K562 (cell line): ENCODE measurements at regions not wholly inside any gene's neighbourhood (a gene's known extent, or its start where the extent isn't known, plus 50 kb on each side); places are given as distances from the start of the nearest gene placed in this dataset.

Experiments used
- ATAC-seq: fragments of 200-7000 bp; cut with Tn5 transposase; 3 replicates; pipeline ENCODE4 v1.9.1; 2020; ENCODE audit warnings: moderate library complexity
- BruUV-seq: library from RNA; stranded (reverse); fragments of 400-500 nt; replicated peaks from 2 replicates; lab custom pipeline; 2021; lab: Mats Ljungman, UMichigan
- CTCF ChIA-PET: fragments of 300-600 bp; formaldehyde crosslinking; extraction: SDS; loops from one replicate; lab custom pipeline; 2021; ENCODE audit warnings: low intra/inter-chr PET ratio; lab: Yijun Ruan, JAX
- POLR2A ChIA-PET: fragments of 300-600, 350-650 bp; sonication (Branson Sonifier 250); formaldehyde crosslinking; extraction: SDS; loops from one replicate; lab custom pipeline; 2021; ENCODE audit warnings: antibody characterized with exemption, inconsistent platforms; lab: Yijun Ruan, JAX
- DNase-seq, 4 experiments: peaks; one replicate each; pipeline versions ENCODE4 v3.0.0 to v3.0.0-alpha.2; 2011 to 2018; ENCODE audit warnings: low spot score in 3 of 4, mixed read lengths in 3 of 4; ENCODE audit errors: extremely low read depth in 1 of 4
- FAIRE-seq: peaks from 2 replicates; lab custom pipeline; 2011; peaks lifted over from hg19 to GRCh38; lab: Jason Lieb, UNC
- H2AFZ ChIP-seq: 2 replicates; pipeline ENCODE4 v1.6.0; 2011; ENCODE audit warnings: low read depth, low read length, control low read depth, inconsistent platforms
- H3K27ac ChIP-seq: fragments of 200-600 bp; 3 replicates; pipeline ENCODE4 v1.8.0; 2011; ENCODE audit warnings: low read depth, mild to moderate bottlenecking, control low read depth, inconsistent platforms, low read length, moderate library complexity, mixed read lengths; ENCODE audit errors: extremely low read depth
- H3K27me3 ChIP-seq, 2 experiments: fragments of 300-600 bp in 1 of 2; 2 replicates in 1 of 2; 3 replicates in 1 of 2; pipeline versions ENCODE4 v1.6.0 to v1.8.0; 2011; ENCODE audit warnings: inconsistent platforms in 2 of 2, low read length in 2 of 2, mild to moderate bottlenecking in 1 of 2, mixed read lengths in 1 of 2, moderate library complexity in 1 of 2; ENCODE audit not compliant: control insufficient read depth in 2 of 2, insufficient read depth in 2 of 2
- H3K36me3 ChIP-seq: fragments of 300-600 bp; 3 replicates; pipeline ENCODE4 v1.8.0; 2011; ENCODE audit warnings: mild to moderate bottlenecking, low read length, inconsistent platforms; ENCODE audit not compliant: control insufficient read depth, insufficient read depth
- H3K4me1 ChIP-seq, 2 experiments: fragments of 200-600 bp in 1 of 2; replicated peaks in 1 of 2; 2 replicates in 1 of 2; 3 replicates in 1 of 2; pipeline versions ENCODE4 v1.5.1 to v1.8.0; 2011; ENCODE audit warnings: inconsistent platforms in 2 of 2, low read length in 2 of 2, mild to moderate bottlenecking in 1 of 2, mixed read lengths in 1 of 2, moderate library complexity in 1 of 2; ENCODE audit not compliant: control insufficient read depth in 2 of 2, insufficient read depth in 2 of 2
- H3K4me2 ChIP-seq: 2 replicates; pipeline ENCODE4 v1.6.1; 2011; ENCODE audit warnings: low read length, control low read depth, inconsistent platforms, mixed read lengths; ENCODE audit not compliant: insufficient read depth
- H3K4me3 ChIP-seq: fragments of 200-600 bp; sonication (generic), shearing (Covaris generic); 2 replicates; pipeline ENCODE4 v1.5.1; 2016; ENCODE audit warnings: control low read depth, inconsistent platforms
- H3K79me2 ChIP-seq: fragments of 200-600 bp; 3 replicates; pipeline ENCODE4 v1.8.0; 2011; ENCODE audit warnings: low read length, inconsistent platforms; ENCODE audit not compliant: control insufficient read depth, insufficient read depth
- H3K9ac ChIP-seq, 2 experiments: 2 replicates each; pipeline versions ENCODE4 v1.6.0 to v1.6.1; 2011; ENCODE audit warnings: low read depth in 2 of 2, low read length in 2 of 2, control low read depth in 1 of 2, inconsistent platforms in 1 of 2, mild to moderate bottlenecking in 1 of 2, mixed read lengths in 1 of 2; ENCODE audit not compliant: insufficient read depth in 1 of 2
- H3K9me1 ChIP-seq: one replicate; pipeline ENCODE4 v1.6.0; 2011; ENCODE audit warnings: inconsistent platforms, mild to moderate bottlenecking, low read length, moderate library complexity; ENCODE audit not compliant: control insufficient read depth, insufficient read depth
- H3K9me3 ChIP-seq: replicated peaks from 2 replicates; pipeline ENCODE4 v1.5.1; 2011; ENCODE audit warnings: low read depth, low read length, inconsistent platforms; ENCODE audit not compliant: control insufficient read depth, insufficient read depth
- H4K20me1 ChIP-seq: replicated peaks from 2 replicates; pipeline ENCODE4 v1.6.1; 2011; ENCODE audit warnings: low read length, inconsistent platforms, mixed read lengths; ENCODE audit not compliant: control insufficient read depth, insufficient read depth
- CHD2 ChIP-seq: IDR thresholded peaks from 2 replicates; pipeline ENCODE4 v1.6.1; 2011; ENCODE audit warnings: low read depth, low read length
- DMBX1 ChIP-seq: fragments of 250-450 bp; sonication (Bioruptor Pico); IDR thresholded peaks from 2 replicates; pipeline ENCODE4 v1.8.0; 2022; ENCODE audit warnings: inconsistent platforms, mild to moderate bottlenecking, moderate library complexity, borderline replicate concordance
- DPF2 ChIP-seq: fragments of 450-650 bp; IDR thresholded peaks from 2 replicates; pipeline ENCODE4 v1.6.1; 2016
- FOXA1 ChIP-seq: fragments of 450-650 bp; IDR thresholded peaks from 2 replicates; pipeline ENCODE4 v1.6.1; 2016; ENCODE audit warnings: mild to moderate bottlenecking, borderline replicate concordance
- GABPB2 ChIP-seq: fragments of 250-450 bp; sonication (Bioruptor Pico); conservative IDR thresholded peaks from 2 replicates; pipeline ENCODE4 v1.5.1; 2021; ENCODE audit warnings: mild to moderate bottlenecking
- MAFF ChIP-seq: IDR thresholded peaks from 2 replicates; pipeline ENCODE4 v1.6.1; 2012; ENCODE audit warnings: low read length, improper control_type of control experiment
- NCOA1 ChIP-seq: fragments of 450-650 bp; IDR thresholded peaks from 2 replicates; pipeline ENCODE4 v1.6.1; 2016; ENCODE audit warnings: low read depth
- NEUROD1 ChIP-seq: fragments of 150-350 bp; IDR thresholded peaks from 2 replicates; pipeline ENCODE4 v1.6.1; 2014; ENCODE audit warnings: borderline replicate concordance, low read length, low read depth; ENCODE audit not compliant: partially characterized antibody
- RAD21 ChIP-seq, 2 experiments: fragments of 250-450 bp in 1 of 2; fragments of 450-650 bp in 1 of 2; sonication (Bioruptor Pico) in 1 of 2; formaldehyde crosslinking in 1 of 2; IDR thresholded peaks in 1 of 2; conservative IDR thresholded peaks in 1 of 2; 2 replicates each; pipeline versions ENCODE4 v1.4.0 to v1.8.0; 2020 to 2022; ENCODE audit warnings: mild to moderate bottlenecking in 2 of 2, moderate library complexity in 1 of 2
- RFX7 ChIP-seq: fragments of 250-450 bp; sonication (Bioruptor Pico); IDR thresholded peaks from 2 replicates; pipeline ENCODE4 v1.5.1; 2021; ENCODE audit warnings: mild to moderate bottlenecking
- SAFB2 ChIP-seq: fragments of 200-400 bp; formaldehyde crosslinking; IDR thresholded peaks from 2 replicates; pipeline ENCODE4 v1.6.1; 2018; ENCODE audit warnings: borderline replicate concordance, low read length, low read depth, moderate library complexity; ENCODE audit not compliant: severe bottlenecking
- ZC3H8 ChIP-seq: fragments of 450-650 bp; IDR thresholded peaks from 2 replicates; pipeline ENCODE4 v1.6.1; 2017
- WGBS: fragments of 100-300 bp; shearing (Covaris generic); methylation state at CpG from one replicate; pipeline ENCODE4 v1.1.6; 2016; ENCODE audit warnings: low coverage, mixed read lengths; ENCODE audit not compliant: insufficient coverage; ENCODE audit errors: missing lambda C conversion rate; 5-methylcytosine and 5-hydroxymethylcytosine counted together
- in situ Hi-C: fragments of 300-500 bp; cut with MboI; formaldehyde crosslinking; loops from 4 replicates; pipeline ENCODE4 v1.15.0; 2018; ENCODE audit warnings: inconsistent platforms, mixed read lengths
- intact Hi-C: fragments of 100-400 bp; cut with micrococcal nuclease; formaldehyde crosslinking; loops from 2 replicates; pipeline ENCODE4 v1.14.2; 2022
- TF ChIP-seq, protein P1 (sequence below): fragments of 150-350 bp; conservative IDR thresholded peaks from 2 replicates; pipeline ENCODE4 v1.6.1; 2014; ENCODE audit warnings: low read length
- TF ChIP-seq, protein P2 (sequence below), 2 experiments: IDR thresholded peaks; 2 replicates each; pipeline ENCODE4 v1.6.1; 2012; ENCODE audit warnings: improper control_type of control experiment in 2 of 2, low read depth in 2 of 2, low read length in 2 of 2, borderline replicate concordance in 1 of 2

- TF ChIP-seq, protein P1, sequence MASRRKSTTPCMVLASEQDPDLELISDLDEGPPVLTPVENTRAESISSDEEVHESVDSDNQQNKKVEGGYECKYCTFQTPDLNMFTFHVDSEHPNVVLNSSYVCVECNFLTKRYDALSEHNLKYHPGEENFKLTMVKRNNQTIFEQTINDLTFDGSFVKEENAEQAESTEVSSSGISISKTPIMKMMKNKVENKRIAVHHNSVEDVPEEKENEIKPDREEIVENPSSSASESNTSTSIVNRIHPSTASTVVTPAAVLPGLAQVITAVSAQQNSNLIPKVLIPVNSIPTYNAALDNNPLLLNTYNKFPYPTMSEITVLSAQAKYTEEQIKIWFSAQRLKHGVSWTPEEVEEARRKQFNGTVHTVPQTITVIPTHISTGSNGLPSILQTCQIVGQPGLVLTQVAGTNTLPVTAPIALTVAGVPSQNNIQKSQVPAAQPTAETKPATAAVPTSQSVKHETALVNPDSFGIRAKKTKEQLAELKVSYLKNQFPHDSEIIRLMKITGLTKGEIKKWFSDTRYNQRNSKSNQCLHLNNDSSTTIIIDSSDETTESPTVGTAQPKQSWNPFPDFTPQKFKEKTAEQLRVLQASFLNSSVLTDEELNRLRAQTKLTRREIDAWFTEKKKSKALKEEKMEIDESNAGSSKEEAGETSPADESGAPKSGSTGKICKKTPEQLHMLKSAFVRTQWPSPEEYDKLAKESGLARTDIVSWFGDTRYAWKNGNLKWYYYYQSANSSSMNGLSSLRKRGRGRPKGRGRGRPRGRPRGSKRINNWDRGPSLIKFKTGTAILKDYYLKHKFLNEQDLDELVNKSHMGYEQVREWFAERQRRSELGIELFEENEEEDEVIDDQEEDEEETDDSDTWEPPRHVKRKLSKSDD = no peak
- no peak for TF ChIP-seq FOXA1
- TF ChIP-seq GABPB2 (CRISPR knock-in tag) = no peak
- TF ChIP-seq, all 486 proteins: peak for 0
These were observed 295.2 kb upstream of the CELF2 start (continued) for GRCh38 chr10:10722422-10722821.

- CTCF ChIA-PET = no interaction called here
These were observed 292.5 kb upstream of the CELF2 start for GRCh38 chr10:10725196-10725595.

More at GRCh38 chr10:10725196-10725595, 292.5 kb upstream of the CELF2 start:
- Histone ChIP-seq H3K9me1 (no peaks in the 10 kb centered on the region), H3K36me3 (no peaks in the 10 kb centered on the region), H4K20me1 (no peaks in the 10 kb centered on the region), H3K4me3 (no peak overlapping the region), H2AFZ (no peak overlapping the region), H3K9ac (no peak overlapping the region), H3K4me2 (no peak overlapping the region), H3K9me3 (no peaks in the 10 kb centered on the region), H3K27me3 (no peaks in the 10 kb centered on the region), H3K79me2 (no peaks in the 10 kb centered on the region), H3K27ac (no peak overlapping the region), H3K4me1 (no peaks in the 10 kb centered on the region)
- in situ Hi-C loops (no loop called here), intact Hi-C loops (no loop called here)
- FAIRE-seq (no peak), ATAC-seq (no peak), DNase-seq (no peak)
- WGBS = 0% methylated on average over 5 of the region's 5 CpGs
- TF ChIP-seq SAFB2 = no peak
- TF ChIP-seq RFX7 = no peak
- TF ChIP-seq NCOA1 = no peak
- no peak for TF ChIP-seq RAD21 (CRISPR knock-in tag; conservative IDR thresholded peaks at IDR 0.05 in 1 of 2, IDR thresholded peaks at IDR 0.05 in 1 of 2)
- TF ChIP-seq CHD2 = no peak
- TF ChIP-seq ZC3H8 = no peak
- no peak for TF ChIP-seq MAFF
- no peak for TF ChIP-seq DMBX1 (CRISPR knock-in tag)
- no peak for TF ChIP-seq NEUROD1
- TF ChIP-seq, protein P2, sequence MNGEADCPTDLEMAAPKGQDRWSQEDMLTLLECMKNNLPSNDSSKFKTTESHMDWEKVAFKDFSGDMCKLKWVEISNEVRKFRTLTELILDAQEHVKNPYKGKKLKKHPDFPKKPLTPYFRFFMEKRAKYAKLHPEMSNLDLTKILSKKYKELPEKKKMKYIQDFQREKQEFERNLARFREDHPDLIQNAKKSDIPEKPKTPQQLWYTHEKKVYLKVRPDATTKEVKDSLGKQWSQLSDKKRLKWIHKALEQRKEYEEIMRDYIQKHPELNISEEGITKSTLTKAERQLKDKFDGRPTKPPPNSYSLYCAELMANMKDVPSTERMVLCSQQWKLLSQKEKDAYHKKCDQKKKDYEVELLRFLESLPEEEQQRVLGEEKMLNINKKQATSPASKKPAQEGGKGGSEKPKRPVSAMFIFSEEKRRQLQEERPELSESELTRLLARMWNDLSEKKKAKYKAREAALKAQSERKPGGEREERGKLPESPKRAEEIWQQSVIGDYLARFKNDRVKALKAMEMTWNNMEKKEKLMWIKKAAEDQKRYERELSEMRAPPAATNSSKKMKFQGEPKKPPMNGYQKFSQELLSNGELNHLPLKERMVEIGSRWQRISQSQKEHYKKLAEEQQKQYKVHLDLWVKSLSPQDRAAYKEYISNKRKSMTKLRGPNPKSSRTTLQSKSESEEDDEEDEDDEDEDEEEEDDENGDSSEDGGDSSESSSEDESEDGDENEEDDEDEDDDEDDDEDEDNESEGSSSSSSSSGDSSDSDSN (IDR thresholded peaks at IDR 0.05; ENCODE audit: borderline replicate concordance in 1 of 2, low read depth in 2 of 2, low read length in 2 of 2) = no peak
- no peak for TF ChIP-seq DPF2
- POLR2A ChIA-PET = no interaction called here
- no TSS peak for BruUV-seq
